ENCODE measurements at regions not wholly inside any gene's neighbourhood (a gene's known extent, or its start where the extent isn't known, plus 50 kb on each side); places are given as distances from the start of the nearest gene placed in this dataset.

DNA sequence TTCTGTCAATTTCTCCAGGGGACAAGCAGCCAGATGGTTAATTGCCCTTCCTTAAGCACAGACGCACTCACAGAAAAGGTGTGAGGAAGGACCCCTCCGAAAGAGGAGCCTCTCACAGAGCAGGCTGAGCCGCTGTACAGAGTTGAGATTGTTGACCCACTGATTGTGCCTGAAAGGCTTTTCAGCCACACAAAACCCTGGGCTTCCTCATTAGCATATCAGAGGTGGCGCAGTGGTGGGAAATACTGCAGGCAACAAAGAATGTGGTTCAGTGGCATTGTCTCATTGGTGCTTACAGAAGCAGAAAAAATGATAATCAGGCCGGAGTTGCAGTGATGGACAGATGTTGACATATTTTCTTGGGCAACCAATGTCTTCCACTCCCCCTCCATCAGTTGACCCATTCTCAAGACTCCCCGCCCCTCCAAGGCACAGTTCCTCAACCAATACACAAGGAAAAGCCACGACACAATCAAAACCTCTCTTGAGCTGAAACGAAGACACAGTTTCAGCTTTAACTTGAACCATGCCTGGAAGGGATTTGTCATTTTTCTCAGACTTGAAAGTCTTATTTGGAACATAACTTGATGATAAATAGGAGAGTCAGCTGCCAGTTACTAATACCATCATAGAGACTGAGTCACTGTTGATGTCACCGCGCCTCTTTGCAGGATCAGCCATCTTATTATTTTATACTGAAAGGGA is 53.1 kb downstream of the ATXN3L start:
- TF ChIP-seq, protein P1, sequence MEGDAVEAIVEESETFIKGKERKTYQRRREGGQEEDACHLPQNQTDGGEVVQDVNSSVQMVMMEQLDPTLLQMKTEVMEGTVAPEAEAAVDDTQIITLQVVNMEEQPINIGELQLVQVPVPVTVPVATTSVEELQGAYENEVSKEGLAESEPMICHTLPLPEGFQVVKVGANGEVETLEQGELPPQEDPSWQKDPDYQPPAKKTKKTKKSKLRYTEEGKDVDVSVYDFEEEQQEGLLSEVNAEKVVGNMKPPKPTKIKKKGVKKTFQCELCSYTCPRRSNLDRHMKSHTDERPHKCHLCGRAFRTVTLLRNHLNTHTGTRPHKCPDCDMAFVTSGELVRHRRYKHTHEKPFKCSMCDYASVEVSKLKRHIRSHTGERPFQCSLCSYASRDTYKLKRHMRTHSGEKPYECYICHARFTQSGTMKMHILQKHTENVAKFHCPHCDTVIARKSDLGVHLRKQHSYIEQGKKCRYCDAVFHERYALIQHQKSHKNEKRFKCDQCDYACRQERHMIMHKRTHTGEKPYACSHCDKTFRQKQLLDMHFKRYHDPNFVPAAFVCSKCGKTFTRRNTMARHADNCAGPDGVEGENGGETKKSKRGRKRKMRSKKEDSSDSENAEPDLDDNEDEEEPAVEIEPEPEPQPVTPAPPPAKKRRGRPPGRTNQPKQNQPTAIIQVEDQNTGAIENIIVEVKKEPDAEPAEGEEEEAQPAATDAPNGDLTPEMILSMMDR (IDR thresholded peaks at IDR 0.05): no peak
- TF ChIP-seq POLR2A (IDR thresholded peaks at IDR 0.05): no peak
